HG03139 (cell line): ENCODE measurements at regions not wholly inside any gene's neighbourhood (a gene's known extent, or its start where the extent isn't known, plus 50 kb on each side); places are given as distances from the start of the nearest gene placed in this dataset.
"Not testable (repeated sequence)": the region's sequence is repeated elsewhere in the genome, so short reads cannot be mapped to it uniquely, and the experiment has no call there.

Source experiments
- ATAC-seq: cut with Tn5 transposase; IDR thresholded peaks from one replicate; pipeline ENCODE4 v1.9.1; 2021; ENCODE audit not compliant: unreplicated experiment

GRCh38 chr5:167920589-167920988 is 370.9 kb upstream of the WWC1 start:
- ATAC-seq: no peak

DNA sequence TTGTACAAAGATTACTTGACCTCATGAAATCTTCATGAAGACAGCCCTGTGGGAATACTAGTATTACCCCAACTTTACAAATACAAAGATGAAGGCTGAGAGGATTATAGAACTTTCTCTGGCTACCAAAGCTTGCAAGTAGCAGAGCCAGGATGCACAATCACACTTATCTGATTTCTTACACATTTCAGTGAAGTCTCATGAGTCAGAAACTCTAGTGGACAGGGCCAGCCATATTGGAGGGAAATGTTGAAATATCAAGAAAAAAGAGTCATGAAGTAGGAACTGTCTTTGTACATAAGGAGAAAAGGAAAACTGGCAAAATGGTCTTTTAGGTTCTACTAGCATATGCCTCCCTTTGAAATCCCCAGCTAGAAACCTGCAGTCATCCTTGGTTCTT is 369.6 kb upstream of the WWC1 start:
- no peak for ATAC-seq

DNA sequence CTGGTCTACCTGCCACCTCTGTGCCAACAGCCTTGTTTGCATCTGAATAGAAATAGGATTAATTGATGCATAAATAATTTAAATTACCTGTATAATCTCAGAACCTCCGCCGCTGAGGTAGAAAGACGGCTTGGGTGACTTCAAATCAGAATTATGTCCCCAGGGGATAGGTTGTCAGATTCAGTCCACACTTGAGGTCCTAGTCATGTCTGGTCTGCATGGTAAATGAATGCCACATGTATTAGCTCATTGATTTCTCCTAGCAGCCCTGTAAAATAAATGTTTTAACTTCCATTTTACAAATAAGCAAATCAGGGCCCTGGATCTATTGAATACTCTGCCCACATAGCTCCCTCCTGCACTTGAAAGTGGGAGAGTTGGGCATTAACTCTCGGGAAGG is 368.0 kb upstream of the WWC1 start:
- ATAC-seq: no peak

DNA sequence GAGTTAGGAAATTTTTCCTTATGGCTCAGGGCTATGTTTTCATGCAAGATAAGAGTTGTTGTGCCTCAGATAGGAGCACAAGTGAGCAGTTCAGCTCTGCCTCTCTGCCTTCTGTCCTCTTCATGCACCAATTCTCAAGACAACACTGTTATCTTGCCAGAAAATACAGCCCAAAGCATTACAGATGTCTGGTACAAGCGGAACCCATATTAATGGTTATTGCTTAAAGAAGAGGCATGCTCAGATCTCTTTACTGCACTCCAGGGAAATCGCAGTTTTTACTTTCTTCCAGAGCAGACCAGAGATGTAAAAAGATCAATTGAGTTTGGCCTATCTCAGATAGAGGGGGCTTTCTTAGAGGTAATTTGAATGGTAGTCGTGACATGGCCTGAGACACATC is 361.6 kb upstream of the WWC1 start:
- no peak for ATAC-seq

GRCh38 chr5:167934551-167934971 is 356.9 kb upstream of the WWC1 start:
- no peak for ATAC-seq

DNA sequence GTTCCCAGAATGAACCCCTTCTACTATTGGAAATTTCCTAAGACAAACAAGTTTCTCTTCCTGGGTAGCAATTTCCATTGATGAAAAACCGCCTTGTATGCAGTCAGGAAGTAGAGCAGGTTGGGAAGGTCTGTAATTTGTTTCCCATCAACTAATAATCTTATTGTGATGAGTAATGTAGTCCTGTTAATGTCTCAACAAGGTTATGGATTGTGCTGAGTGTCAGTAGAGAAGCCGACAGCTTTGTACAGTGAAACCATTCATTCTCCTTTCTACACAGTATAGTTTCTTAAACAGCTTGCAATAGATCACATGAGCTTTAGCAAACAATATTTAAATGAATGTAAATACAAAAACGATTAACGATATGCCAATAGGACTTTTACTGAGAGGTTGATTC is 355.4 kb upstream of the WWC1 start:
- no peak for ATAC-seq

- ATAC-seq: no peak
Observed at GRCh38 chr5:167936944-167937634, 354.4 kb upstream of the WWC1 start.

DNA sequence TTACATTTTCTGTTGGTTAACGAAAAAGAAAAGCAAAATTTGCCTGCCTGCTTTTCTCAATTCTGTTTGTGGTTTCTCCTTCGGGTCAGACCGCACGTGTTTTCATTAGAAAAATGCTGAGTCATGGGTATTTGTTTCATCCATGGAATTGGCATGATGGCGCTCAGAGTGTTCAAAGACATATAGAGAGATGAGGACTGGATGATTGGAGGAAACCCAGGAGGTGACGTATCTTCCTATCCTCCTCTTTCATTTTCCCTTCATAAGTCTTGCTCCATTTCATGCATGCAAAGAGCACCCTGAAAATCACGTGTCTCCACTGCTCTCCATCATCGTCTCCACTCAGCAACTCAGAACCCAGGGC is 353.8 kb upstream of the WWC1 start:
- ATAC-seq: no peak

DNA sequence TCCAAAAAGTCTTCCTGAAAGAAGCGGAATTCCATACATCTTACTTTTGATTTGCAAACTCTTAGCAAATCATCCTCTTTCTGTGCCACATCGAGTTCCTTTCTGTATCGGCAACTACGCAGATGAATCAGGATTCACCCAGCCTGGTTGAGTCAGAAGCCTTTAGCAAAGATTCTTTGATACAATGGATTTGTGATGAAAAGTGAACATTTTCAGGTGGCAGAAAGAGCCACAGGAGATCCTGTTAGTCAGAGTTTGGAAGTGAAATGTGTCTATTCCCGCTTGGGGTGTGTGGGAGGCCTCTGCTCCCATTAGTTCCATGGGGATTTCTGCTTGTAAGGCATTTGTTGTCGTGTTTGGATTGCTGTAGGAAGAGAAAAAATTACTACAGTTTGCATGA is 351.8 kb upstream of the WWC1 start:
- ATAC-seq: no peak

GRCh38 chr5:167940911-167941310 is 350.5 kb upstream of the WWC1 start:
- no peak for ATAC-seq

DNA sequence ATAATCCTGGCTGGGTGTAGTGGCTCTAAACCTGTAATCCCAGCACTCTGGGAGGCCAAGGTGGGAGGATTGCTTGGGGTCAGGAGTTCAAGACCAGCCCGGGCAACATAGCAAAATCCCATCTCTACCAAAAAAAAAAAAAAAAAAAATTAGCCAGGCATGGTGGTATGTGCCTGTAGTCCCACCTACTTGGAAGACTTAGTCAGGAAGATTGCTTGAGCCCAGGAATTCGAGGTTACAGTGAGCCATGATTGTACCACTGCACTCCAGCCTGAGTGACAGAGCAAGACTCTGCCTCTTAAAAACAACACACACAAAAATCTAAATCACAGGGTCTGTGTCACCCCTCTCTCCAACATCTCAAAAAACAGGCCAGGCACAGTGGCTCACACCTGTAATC is 349.9 kb upstream of the WWC1 start:
- not testable (repeated sequence) for ATAC-seq

DNA sequence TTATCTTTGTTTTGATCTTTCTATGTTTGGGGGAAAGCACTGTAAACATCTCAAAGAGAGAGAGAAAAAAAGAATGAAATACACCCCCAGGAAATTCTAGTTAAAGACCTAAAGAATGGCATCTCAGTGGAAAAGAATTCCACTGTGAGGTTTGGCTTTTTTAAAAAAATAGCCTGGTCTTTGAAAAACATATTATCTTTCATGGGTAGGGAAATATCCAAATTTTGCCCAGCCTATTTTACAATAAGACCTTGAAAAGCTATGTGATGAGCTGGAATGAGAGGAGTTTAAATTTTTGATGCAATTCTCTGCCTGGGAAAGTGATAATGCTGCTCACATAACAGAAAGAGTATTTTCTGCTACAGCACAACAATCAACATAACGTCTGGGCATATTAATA is 348.1 kb upstream of the WWC1 start:
- ATAC-seq: no peak

GRCh38 chr5:167944121-167944852 is 347.2 kb upstream of the WWC1 start:
- ATAC-seq: no peak

DNA sequence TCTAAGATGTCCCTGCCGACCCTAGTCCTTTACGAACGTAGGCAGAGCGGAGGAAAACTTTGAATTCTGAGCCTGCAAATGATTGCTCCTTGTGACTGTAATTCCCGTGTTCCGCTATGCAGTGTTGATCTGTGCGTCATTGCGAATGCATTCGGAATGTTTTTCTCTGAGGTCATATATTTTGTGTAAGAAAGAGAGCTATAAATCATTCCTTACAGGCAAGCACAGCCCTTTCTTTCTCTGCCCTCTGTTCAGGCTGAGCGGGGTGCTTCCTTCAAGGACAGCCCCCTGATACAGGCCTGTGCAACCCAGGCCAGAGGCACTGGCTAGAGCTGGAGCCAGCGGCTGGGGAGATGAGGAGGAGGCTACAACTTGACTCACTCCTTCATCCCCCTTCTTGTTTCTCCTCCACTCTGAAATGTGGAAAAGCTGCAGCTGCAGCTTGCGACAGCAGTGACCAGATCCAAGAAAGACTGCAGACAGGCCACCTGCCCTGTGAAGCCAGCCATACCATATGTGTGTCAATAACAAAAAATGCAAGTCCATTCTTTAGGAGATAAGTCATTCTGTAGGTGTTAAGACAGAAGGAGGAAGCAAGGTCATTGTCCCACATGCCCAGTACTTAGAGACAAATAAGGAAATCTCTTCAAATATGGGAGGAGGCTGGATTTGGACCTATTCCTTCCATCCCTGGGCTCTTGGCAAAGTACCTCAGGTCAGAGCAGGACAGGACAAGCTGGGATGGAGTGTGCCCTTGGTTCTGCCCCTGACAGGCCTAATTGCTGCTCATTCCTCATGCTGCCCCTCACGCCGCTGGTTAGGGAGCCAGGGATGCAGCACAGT is 345.7 kb upstream of the WWC1 start:
- no peak for ATAC-seq

- no peak for ATAC-seq
Observed at GRCh38 chr5:167947306-167947705, 344.1 kb upstream of the WWC1 start.

GRCh38 chr5:167948251-167948650 is 343.2 kb upstream of the WWC1 start:
- no peak for ATAC-seq

DNA sequence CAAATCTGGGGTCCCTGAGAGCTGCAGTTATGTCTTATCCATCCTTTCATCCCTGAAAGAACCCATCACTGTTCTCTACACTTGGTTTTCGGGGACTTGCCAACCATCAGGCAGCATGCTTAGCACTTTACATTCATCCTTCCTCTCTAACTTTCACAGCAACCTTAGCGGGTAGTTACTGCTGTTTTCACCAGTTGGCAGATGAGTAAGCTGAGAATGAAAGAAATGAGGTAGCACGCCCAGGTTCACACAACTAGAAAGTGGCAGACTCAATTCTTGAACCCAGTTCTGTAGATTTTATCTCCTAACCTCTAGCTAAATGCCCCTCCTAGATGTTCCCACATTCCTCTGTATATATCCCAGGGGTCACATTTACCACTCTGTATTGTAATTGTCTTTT is 342.0 kb upstream of the WWC1 start:
- ATAC-seq: no peak

DNA sequence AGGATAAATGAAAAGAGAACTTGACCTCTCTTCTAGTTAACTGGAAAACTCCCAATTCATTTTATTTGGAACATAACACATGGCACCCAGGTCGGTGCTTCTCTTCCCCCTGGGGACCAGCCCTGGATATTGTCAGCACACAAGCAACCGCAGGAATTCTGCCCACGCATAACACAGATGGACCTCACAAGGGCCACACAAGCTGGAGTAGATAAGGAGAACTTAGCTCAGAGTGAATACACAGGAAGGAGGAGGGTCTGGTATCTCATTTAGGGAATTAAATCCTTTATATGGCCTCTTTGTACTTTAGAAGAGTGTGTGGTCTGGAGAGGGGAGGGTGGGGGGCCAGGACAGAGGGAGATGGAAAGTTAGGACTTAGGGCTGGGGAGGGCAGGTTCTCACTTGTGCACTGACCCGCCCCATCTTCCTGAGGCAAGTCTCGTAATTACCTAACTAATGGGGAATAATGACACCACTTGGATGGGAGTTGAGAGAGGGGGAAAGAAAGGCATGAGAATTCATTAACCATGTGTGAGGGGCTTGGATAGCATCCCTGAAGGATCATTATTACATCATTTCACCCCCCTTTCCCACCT is 341.2 kb upstream of the WWC1 start:
- ATAC-seq: no peak

- ATAC-seq: no peak
Observed at GRCh38 chr5:167951116-167951515, 340.3 kb upstream of the WWC1 start.

DNA sequence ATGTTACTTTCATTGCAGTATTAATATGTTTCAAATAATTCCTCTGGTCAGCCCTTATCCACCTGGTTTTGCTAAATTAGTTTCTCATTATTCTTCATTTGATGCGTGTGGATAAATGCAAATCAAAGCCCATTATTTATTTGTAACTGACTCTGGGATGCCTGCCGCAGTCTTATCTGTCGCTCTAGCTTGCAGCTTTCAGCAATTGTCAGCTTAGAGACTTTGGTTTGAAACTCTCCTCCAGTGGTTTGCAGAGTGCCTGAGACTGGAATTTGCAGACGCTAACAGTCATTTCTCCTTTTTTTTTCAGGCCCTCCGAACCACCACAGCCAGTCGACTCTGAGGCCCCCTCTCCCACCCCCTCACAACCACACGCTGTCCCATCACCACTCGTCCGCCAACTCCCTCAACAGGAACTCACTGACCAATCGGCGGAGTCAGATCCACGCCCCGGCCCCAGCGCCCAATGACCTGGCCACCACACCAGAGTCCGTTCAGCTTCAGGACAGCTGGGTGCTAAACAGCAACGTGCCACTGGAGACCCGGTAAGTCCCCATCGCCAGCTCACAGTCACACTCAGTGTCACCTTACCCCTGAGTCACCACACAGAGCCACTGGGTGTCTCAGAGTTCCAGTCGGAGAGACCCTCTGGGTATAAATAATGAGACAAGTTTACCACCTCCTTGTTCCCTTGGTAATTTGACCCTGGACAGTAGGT is 339.0 kb upstream of the WWC1 start:
- ATAC-seq: no peak
